OCI-LY3 (cell line): ENCODE measurements at regions not wholly inside any gene's neighbourhood (a gene's known extent, or its start where the extent isn't known, plus 50 kb on each side); places are given as distances from the start of the nearest gene placed in this dataset.

ENCODE experiments used
- H2AFZ ChIP-seq: fragments of 200-600, 300-600 bp; shearing (Covaris generic); 2 replicates; pipeline ENCODE4 v1.6.0; 2014; ENCODE audit warnings: antibody characterized with exemption, low read depth, low read length
- H3K27ac ChIP-seq: fragments of 200-600, 300-600 bp; sonication (generic); 2 replicates; pipeline ENCODE4 v1.5.1; 2014; ENCODE audit warnings: mild to moderate bottlenecking, low read length, moderate library complexity, mixed read lengths
- H3K27me3 ChIP-seq: fragments of 200-600, 300-600 bp; sonication (generic); 2 replicates; pipeline ENCODE4 v1.6.1; 2014; ENCODE audit warnings: low read depth, low read length, mixed read lengths
- H3K36me3 ChIP-seq: fragments of 200-600, 300-600 bp; sonication (generic); replicated peaks from 2 replicates; pipeline ENCODE3; 2014; ENCODE audit warnings: low read depth, low read length, mixed read lengths
- H3K4me1 ChIP-seq: fragments of 300-600, 200-600 bp; sonication (generic); 2 replicates; pipeline ENCODE4 v1.6.1; 2014; ENCODE audit warnings: low read length, mixed read lengths
- H3K4me2 ChIP-seq: fragments of 200-600, 300-600 bp; sonication (generic); 2 replicates; pipeline ENCODE4 v1.6.1; 2014; ENCODE audit warnings: low read length, mixed read lengths
- H3K4me3 ChIP-seq: fragments of 300-600, 200-600 bp; sonication (generic); 2 replicates; pipeline ENCODE4 v1.5.1; 2014; ENCODE audit warnings: antibody characterized with exemption, mild to moderate bottlenecking, low read length, moderate library complexity
- H3K79me2 ChIP-seq: fragments of 300-600, 200-600 bp; shearing (Covaris generic); 2 replicates; pipeline ENCODE4 v1.6.1; 2014; ENCODE audit warnings: mild to moderate bottlenecking, low read length, mixed read lengths
- H3K9ac ChIP-seq: fragments of 300-600, 200-600 bp; shearing (Covaris generic); 2 replicates; pipeline ENCODE4 v1.6.0; 2014; ENCODE audit warnings: mild to moderate bottlenecking, low read length, moderate library complexity
- H3K9me3 ChIP-seq: fragments of 200-600, 300-600 bp; shearing (Covaris generic); 2 replicates; pipeline ENCODE4 v1.6.1; 2014; ENCODE audit warnings: low read length, mixed read lengths; ENCODE audit not compliant: insufficient read depth
- H4K20me1 ChIP-seq: fragments of 200-600, 300-600 bp; sonication (generic); 2 replicates; pipeline ENCODE4 v1.6.1; 2016; ENCODE audit warnings: low read length, mixed read lengths; ENCODE audit not compliant: insufficient read depth
- CTCF ChIP-seq: fragments of 200-600, 300-600 bp; sonication (generic); IDR thresholded peaks from 2 replicates; pipeline ENCODE4 v1.5.1; 2014; ENCODE audit warnings: antibody characterized with exemption, low read length, low read depth
- EZH2phosphoT487 ChIP-seq: fragments of 200-600 bp; shearing (Covaris generic); IDR thresholded peaks from 2 replicates; pipeline ENCODE4 v1.6.1; 2018; ENCODE audit warnings: antibody characterized with exemption, mixed run types, low read depth

GRCh38 chr2:211103989-211104388 lies 547.6 kb downstream of the CPS1 start:
- TF ChIP-seq CTCF (no peak), EZH2phosphoT487 (no peak)
- Histone ChIP-seq H3K27ac (no peak overlapping the region), H2AFZ (no peak overlapping the region), H3K79me2 (no peaks in the 10 kb centered on the region), H3K9ac (no peak overlapping the region), H3K4me3 (no peak overlapping the region), H3K9me3 (no peaks in the 10 kb centered on the region), H3K4me1 (no peaks in the 10 kb centered on the region), H3K36me3 (no peaks in the 10 kb centered on the region), H4K20me1 (no peaks in the 10 kb centered on the region), H3K4me2 (no peak overlapping the region), H3K27me3 (no peaks in the 10 kb centered on the region)

GRCh38 chr2:211113334-211114175 lies 557.2 kb downstream of the CPS1 start:
- Histone ChIP-seq H2AFZ (no peak overlapping the region), H3K4me3 (no peak overlapping the region), H3K4me1 (no peaks in the 10 kb centered on the region), H3K79me2 (no peaks in the 10 kb centered on the region), H3K9ac (no peak overlapping the region), H3K27ac (no peak overlapping the region), H4K20me1 (no peaks in the 10 kb centered on the region), H3K36me3 (no peaks in the 10 kb centered on the region), H3K9me3 (no peaks in the 10 kb centered on the region), H3K4me2 (no peak overlapping the region), H3K27me3 (no peaks in the 10 kb centered on the region)
- no peak for TF ChIP-seq CTCF
- no peak for TF ChIP-seq EZH2phosphoT487

- no peak overlapping the region for H3K4me2 ChIP-seq
- no peaks in the 10 kb centered on the region for H3K27me3 ChIP-seq
- H3K9me3 ChIP-seq, result no peaks in the 10 kb centered on the region
- H3K27ac ChIP-seq, result no peak overlapping the region
- H3K79me2 ChIP-seq, result no peaks in the 10 kb centered on the region
- H3K36me3 ChIP-seq, result no peaks in the 10 kb centered on the region
- no peaks in the 10 kb centered on the region for H3K4me1 ChIP-seq
- H3K9ac ChIP-seq, result no peak overlapping the region
- H3K4me3 ChIP-seq, result no peak overlapping the region
- H4K20me1 ChIP-seq, result no peaks in the 10 kb centered on the region
- H2AFZ ChIP-seq, result no peak overlapping the region
- TF ChIP-seq EZH2phosphoT487 (no peak), CTCF (no peak)
These were observed 558.5 kb downstream of the CPS1 start for GRCh38 chr2:211114826-211115455.

GRCh38 chr2:211117026-211117425 lies 560.6 kb downstream of the CPS1 start:
- H3K9me3 ChIP-seq, result no peaks in the 10 kb centered on the region
- H3K4me1 ChIP-seq, result no peaks in the 10 kb centered on the region
- no peaks in the 10 kb centered on the region for H4K20me1 ChIP-seq
- H3K27ac ChIP-seq, result no peak overlapping the region
- no peaks in the 10 kb centered on the region for H3K36me3 ChIP-seq
- H2AFZ ChIP-seq, result no peak overlapping the region
- no peaks in the 10 kb centered on the region for H3K79me2 ChIP-seq
- TF ChIP-seq EZH2phosphoT487 (no peak), CTCF (no peak)
- no peak overlapping the region for H3K9ac ChIP-seq
- H3K27me3 ChIP-seq, result no peaks in the 10 kb centered on the region
- no peak overlapping the region for H3K4me2 ChIP-seq
- H3K4me3 ChIP-seq, result no peak overlapping the region
